Pancreas (tissue), 10 donors: ENCODE measurements at regions not wholly inside any gene's neighbourhood (a gene's known extent, or its start where the extent isn't known, plus 50 kb on each side); places are given as distances from the start of the nearest gene placed in this dataset.

Experiments used
- ATAC-seq, 4 donors: fragments of 200-7000 bp; cut with Tn5 transposase; one replicate each; pipeline versions ENCODE4 v1.8.0 to v1.9.1; 2020; ENCODE audit warnings: mild to moderate bottlenecking in 4 of 4, moderate library complexity in 4 of 4
- DNase-seq, 6 donors: peaks; one replicate each; pipeline ENCODE4 v3.0.0-alpha.2; 2020
- FAIRE-seq: peaks from 2 replicates; lab custom pipeline; 2012; peaks lifted over from hg19 to GRCh38; lab: Jason Lieb, UNC
- H3K27ac ChIP-seq, 4 donors: fragments of 200-600 bp; sonication (generic); 1 replicate in 3 of 4; 2 replicates in 1 of 4; pipeline versions ENCODE4 v1.5.0 to v1.8.0; 2020
- H3K27me3 ChIP-seq, 4 donors: fragments of 200-600 bp; one replicate each; pipeline ENCODE4 v1.8.0; 2021
- H3K36me3 ChIP-seq, 3 donors: fragments of 200-600 bp; sonication (generic) in 1 of 3; one replicate each; pipeline versions ENCODE4 v1.5.0 to v1.8.0; 2020 to 2021
- H3K4me1 ChIP-seq, 3 donors: fragments of 200-600 bp; one replicate each; pipeline ENCODE4 v1.8.0; 2021
- H3K4me3 ChIP-seq, 4 donors: fragments of 200-600 bp; sonication (generic) in 2 of 4; one replicate each; pipeline versions ENCODE4 v1.5.0 to v1.8.0; 2020 to 2021
- H3K9me3 ChIP-seq, 4 donors: fragments of 200-600 bp; one replicate each; pipeline ENCODE4 v1.8.0; 2021
- CTCF ChIP-seq, 4 donors: fragments of 200-600 bp; sonication (generic) in 3 of 4; IDR thresholded peaks; one replicate each; pipeline versions ENCODE4 v1.5.0 to v1.8.0; 2021; ENCODE audit warnings: antibody characterized with exemption in 4 of 4
- WGBS, 2 donors: extraction: QIAGEN DNeasy Blood & Tissue Kit; methylation state at CpG; one replicate each; pipeline ENCODE4 v1.1.7; 2013; 5-methylcytosine and 5-hydroxymethylcytosine counted together
- intact Hi-C, 3 donors: fragments of 100-400 bp; cut with DNase I; formaldehyde crosslinking; loops; one replicate each; pipeline versions ENCODE4 v1.11.1 to v1.14.2; 2022
- donor health status: healthy with polysubstance abuse.
- donor health status: DM: no; HTN: no; CAD: no; lungs with moderate emphysema.
- donor health status: DM: no; HTN: no; CAD: no.
- donor health status: control.
- donor health status: control.
- donor health status: Bipolar disorder and iron deficiency.
- donor health status: DM: yes; HTN: yes; CAD: no.
- donor health status: DM: no; HTN: no; CAD: no.
- donor health status: DM: no; HTN: no; CAD: no.
- donor health status: DM: yes; HTN: yes; CAD: no.

- WGBS, 2 donors, result 53 to 66% methylated on average over 11 of the region's 11 CpGs
- H3K4me3 ChIP-seq, result no peak overlapping the region
- H3K36me3 ChIP-seq, result no peaks in the 10 kb centered on the region
- H3K27ac ChIP-seq, result no peak overlapping the region
- no peak for ATAC-seq
- intact Hi-C loops, result no loop called here
- H3K9me3 ChIP-seq, result no peaks in the 10 kb centered on the region
- no peak for DNase-seq
- FAIRE-seq, result no peak
- H3K27me3 ChIP-seq, result no peaks in the 10 kb centered on the region
- TF ChIP-seq CTCF (IDR thresholded peaks at IDR 0.05), result no peak
- no peaks in the 10 kb centered on the region for H3K4me1 ChIP-seq
These were observed 118.7 kb upstream of the LARGE1 start for GRCh38 chr22:34038801-34039555.

GRCh38 chr22:34045311-34045710 lies 125.0 kb upstream of the LARGE1 start:
- DNase-seq (no peak), ATAC-seq (no peak), FAIRE-seq (no peak)
- Histone ChIP-seq H3K4me3 (no peak overlapping the region), H3K36me3 (no peaks in the 10 kb centered on the region), H3K9me3 (no peaks in the 10 kb centered on the region), H3K27me3 (no peaks in the 10 kb centered on the region), H3K4me1 (no peaks in the 10 kb centered on the region), H3K27ac (no peak overlapping the region)
- intact Hi-C loops, result no loop called here
- TF ChIP-seq CTCF (IDR thresholded peaks at IDR 0.05), result no peak
- WGBS, 2 donors, result 48 to 67% methylated on average over 4 of the region's 4 CpGs

GRCh38 chr22:34055525-34056200 lies 135.4 kb upstream of the LARGE1 start:
- H3K4me3 ChIP-seq, result no peak overlapping the region
- intact Hi-C loops, result no loop called here
- FAIRE-seq (no peak), DNase-seq (peak in 1 of 6 donors; percentile 13), ATAC-seq (no peak)
- H3K27me3 ChIP-seq, result no peaks in the 10 kb centered on the region
- no peak overlapping the region for H3K27ac ChIP-seq
- no peaks in the 10 kb centered on the region for H3K9me3 ChIP-seq
- 20 to 25% methylated on average over 3 of the region's 3 CpGs for WGBS, 2 donors
- TF ChIP-seq CTCF (IDR thresholded peaks at IDR 0.05), result no peak
- H3K4me1 ChIP-seq, result no peaks in the 10 kb centered on the region
- no peaks in the 10 kb centered on the region for H3K36me3 ChIP-seq

- Histone ChIP-seq H3K9me3 (no peaks in the 10 kb centered on the region), H3K27me3 (no peaks in the 10 kb centered on the region), H3K4me1 (no peaks in the 10 kb centered on the region), H3K4me3 (no peak overlapping the region), H3K36me3 (no peaks in the 10 kb centered on the region), H3K27ac (no peak overlapping the region)
- WGBS, 2 donors, result 52 to 57% methylated on average over 4 of the region's 4 CpGs
- ATAC-seq, result no peak
- no peak for FAIRE-seq
- DNase-seq, result no peak
- intact Hi-C loops, result no loop called here
- no peak for TF ChIP-seq CTCF (IDR thresholded peaks at IDR 0.05)
These were observed 137.4 kb upstream of the LARGE1 start for GRCh38 chr22:34057726-34058125.

- intact Hi-C loops, result no loop called here
- TF ChIP-seq CTCF (IDR thresholded peaks at IDR 0.05), result no peak
- Histone ChIP-seq H3K9me3 (no peaks in the 10 kb centered on the region), H3K27ac (no peak overlapping the region), H3K36me3 (no peaks in the 10 kb centered on the region), H3K4me1 (no peaks in the 10 kb centered on the region), H3K27me3 (no peaks in the 10 kb centered on the region), H3K4me3 (no peak overlapping the region)
- FAIRE-seq, result no peak
- 54 to 56% methylated on average over 7 of the region's 7 CpGs for WGBS, 2 donors
- no peak for DNase-seq
- ATAC-seq, result no peak
These were observed 144.4 kb upstream of the LARGE1 start for GRCh38 chr22:34064696-34065095.
